Astrocyte of the cerebellum (primary cell): ENCODE measurements at regions not wholly inside any gene's neighbourhood (a gene's known extent, or its start where the extent isn't known, plus 50 kb on each side); places are given as distances from the start of the nearest gene placed in this dataset.

Source experiments
- DNase-seq: peaks from one replicate; pipeline ENCODE4 v3.0.0-alpha.2; 2011; ENCODE audit warnings: low read depth
- H3K4me3 ChIP-seq: 2 replicates; pipeline ENCODE4 v1.5.1; 2011; ENCODE audit warnings: mild to moderate bottlenecking, low read depth, low read length, moderate library complexity
- CTCF ChIP-seq: IDR thresholded peaks from 2 replicates; pipeline ENCODE4 v1.5.1; 2012; ENCODE audit warnings: low read length, low read depth, moderate library complexity, mild to moderate bottlenecking; ENCODE audit errors: missing control alignments
- in situ Hi-C: cut with HindIII; loops from 2 replicates; pipeline ENCODE4 v1.10.0; 2017; ENCODE audit warnings: low sequenced_read_pairs

GRCh38 chr12:91786499-91787272 lies 359.0 kb downstream of the BTG1 start:
- TF ChIP-seq CTCF = no peak
- no peak overlapping the region for H3K4me3 ChIP-seq
- in situ Hi-C loops = no loop called here
- no peak for DNase-seq

GRCh38 chr12:91785655-91786498 lies 359.8 kb downstream of the BTG1 start:
- H3K4me3 ChIP-seq = no peak overlapping the region
- no peak for DNase-seq
- in situ Hi-C loops = no loop called here
- TF ChIP-seq CTCF = no peak

GRCh38 chr12:91781114-91781513 lies 364.5 kb downstream of the BTG1 start:
- TF ChIP-seq CTCF = no peak
- in situ Hi-C loops = no loop called here
- DNase-seq = peak; percentile 19
- H3K4me3 ChIP-seq = no peak overlapping the region

GRCh38 chr12:91778938-91779400 lies 366.7 kb downstream of the BTG1 start:
- H3K4me3 ChIP-seq = no peak overlapping the region
- TF ChIP-seq CTCF = no peak
- peak; percentile 40 for DNase-seq
- in situ Hi-C loops = no loop called here

- no peak for TF ChIP-seq CTCF
Measured at GRCh38 chr12:91778091-91778832, 367.4 kb downstream of the BTG1 start.

More at GRCh38 chr12:91778091-91778832, 367.4 kb downstream of the BTG1 start:
- H3K4me3 ChIP-seq = no peak overlapping the region
- in situ Hi-C loops = no loop called here
- DNase-seq = no peak
